Fibroblast of skin of abdomen (primary cell): ENCODE measurements at regions not wholly inside any gene's neighbourhood (a gene's known extent, or its start where the extent isn't known, plus 50 kb on each side); places are given as distances from the start of the nearest gene placed in this dataset.

Source experiments
- DNase-seq: peaks from one replicate; pipeline ENCODE4 v3.0.0-alpha.2; 2013

GRCh38 chr9:86682240-86682639 is 265.1 kb downstream of the GAS1 start:
- no peak for DNase-seq

DNA sequence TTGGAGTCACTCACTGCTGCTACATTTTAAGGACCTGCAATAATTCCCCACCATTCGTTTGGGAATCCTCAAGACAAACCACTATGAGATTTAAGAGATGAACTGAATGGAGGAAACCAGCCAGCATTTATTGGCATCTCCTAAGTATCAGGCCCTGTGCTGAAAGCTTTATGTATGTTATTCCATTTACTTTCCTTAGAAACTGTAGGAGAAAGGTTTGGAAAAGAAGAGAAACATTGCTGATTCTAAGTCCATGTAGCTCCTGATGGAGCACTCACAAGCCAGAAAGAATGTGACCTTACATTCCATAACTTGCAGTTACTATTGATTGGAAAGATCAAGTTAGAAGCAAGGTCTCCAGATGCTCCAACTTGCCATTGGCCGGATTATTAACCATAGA is 267.4 kb downstream of the GAS1 start:
- DNase-seq, result peak; percentile 19

DNA sequence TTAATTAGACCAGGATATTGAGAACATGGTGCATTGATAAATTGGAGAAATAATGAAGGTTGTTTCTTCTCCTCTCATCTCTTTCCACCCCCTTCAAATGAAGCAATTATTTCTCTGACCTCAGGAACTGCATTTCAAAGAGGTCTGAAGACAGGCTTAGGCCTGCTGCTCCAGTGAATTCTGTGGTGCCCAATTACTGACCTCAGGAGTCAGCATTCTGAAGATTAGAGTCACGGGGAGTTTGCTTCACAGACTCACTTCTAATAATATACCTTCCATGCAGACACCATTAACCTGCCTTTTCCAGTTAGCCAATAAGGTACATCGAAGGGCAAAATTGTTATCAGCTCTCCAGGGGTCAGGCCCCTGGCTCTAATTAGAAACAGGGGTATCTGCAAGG is 270.9 kb downstream of the GAS1 start:
- DNase-seq, result no peak

DNA sequence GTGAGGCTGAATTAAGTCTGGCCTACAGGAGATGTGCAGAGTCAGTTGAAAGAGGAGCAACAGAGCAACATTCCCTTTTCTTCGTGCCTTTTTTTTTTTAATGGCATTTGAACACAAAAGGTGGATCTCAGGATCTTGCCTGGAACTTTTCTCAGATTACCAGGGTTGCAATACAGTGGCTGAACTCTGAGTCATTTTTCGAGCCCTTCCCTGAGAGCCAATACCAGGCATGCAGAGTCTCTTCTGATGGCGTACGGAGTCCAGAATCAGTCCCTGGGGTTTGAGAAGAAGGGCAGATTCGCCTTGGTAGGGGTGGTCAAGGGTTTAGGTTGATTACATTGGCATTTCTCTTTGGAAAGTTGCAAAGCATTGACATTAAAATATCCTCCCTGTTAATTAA is 271.5 kb downstream of the GAS1 start:
- DNase-seq, result no peak

GRCh38 chr9:86674487-86674886 is 272.8 kb downstream of the GAS1 start:
- DNase-seq, result no peak

DNA sequence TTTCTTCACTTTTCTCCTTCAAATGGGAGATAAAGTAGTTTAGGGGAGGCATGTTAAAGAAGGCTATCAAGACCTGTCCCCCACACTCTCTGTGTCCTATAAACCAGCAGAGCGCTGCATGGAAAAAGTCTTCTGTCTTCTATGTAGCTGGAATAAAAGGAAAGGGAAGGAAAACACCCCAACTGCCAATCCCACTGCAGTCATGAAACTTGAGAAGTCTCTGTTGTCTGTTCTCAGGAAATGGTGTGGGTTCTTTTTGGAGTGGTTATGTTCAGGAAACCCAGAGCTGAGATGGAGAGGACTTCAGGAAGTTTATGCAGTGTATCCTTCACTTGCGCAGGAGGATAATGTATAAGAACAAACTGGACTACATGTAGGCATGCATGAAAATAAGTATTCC is 274.3 kb downstream of the GAS1 start:
- DNase-seq, result peak; percentile 22

DNA sequence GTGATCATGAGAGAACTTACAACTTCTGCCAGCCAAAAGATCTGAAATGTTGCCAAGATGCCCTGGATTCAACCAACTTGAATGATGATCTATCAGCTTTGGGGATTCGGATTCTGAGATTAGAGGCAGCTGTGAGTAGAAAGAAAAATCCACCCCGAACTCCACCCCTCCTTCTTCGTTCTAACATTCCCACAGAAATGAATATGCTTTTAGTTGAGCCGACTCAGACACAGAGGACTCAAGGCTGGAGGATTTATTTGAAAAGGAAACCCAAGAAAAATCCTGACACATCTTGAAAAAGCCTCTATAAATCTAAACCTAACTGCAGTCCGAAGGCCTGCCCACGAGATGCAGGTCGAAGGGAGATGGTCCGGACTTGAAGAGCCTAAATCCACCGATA is 275.0 kb downstream of the GAS1 start:
- peak; percentile 68 for DNase-seq

- no peak for DNase-seq
Measured at GRCh38 chr9:86671018-86671417, 276.3 kb downstream of the GAS1 start.

DNA sequence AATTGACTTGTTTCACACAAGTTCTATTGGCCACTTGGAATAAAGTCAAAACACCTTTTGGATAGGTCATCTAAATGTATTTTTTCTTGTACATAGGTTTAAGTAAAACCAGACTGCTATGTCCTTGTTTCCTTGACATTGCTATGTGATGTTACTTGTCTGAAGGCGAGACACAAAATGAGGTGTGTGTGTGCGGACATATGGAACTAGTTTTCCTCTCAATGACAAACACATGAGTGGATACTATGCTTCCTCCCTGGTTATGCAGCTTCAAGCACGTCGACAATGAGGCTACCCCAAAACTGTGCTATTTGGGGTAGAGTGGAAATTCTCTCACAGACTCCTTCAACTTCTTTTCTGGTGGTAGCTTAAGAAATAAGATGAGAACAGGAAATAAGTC is 276.8 kb downstream of the GAS1 start:
- DNase-seq, result peak; percentile 44

GRCh38 chr9:86670076-86670475 is 277.2 kb downstream of the GAS1 start:
- no peak for DNase-seq

- DNase-seq, result no peak
Measured at GRCh38 chr9:86669422-86669821, 277.9 kb downstream of the GAS1 start.

- no peak for DNase-seq
Measured at GRCh38 chr9:86668488-86668887, 278.8 kb downstream of the GAS1 start.

- DNase-seq, result peak; percentile 80
Measured at GRCh38 chr9:86667307-86667706, 280.0 kb downstream of the GAS1 start.

GRCh38 chr9:86665416-86665815 is 281.9 kb downstream of the GAS1 start:
- peak; percentile 64 for DNase-seq

DNA sequence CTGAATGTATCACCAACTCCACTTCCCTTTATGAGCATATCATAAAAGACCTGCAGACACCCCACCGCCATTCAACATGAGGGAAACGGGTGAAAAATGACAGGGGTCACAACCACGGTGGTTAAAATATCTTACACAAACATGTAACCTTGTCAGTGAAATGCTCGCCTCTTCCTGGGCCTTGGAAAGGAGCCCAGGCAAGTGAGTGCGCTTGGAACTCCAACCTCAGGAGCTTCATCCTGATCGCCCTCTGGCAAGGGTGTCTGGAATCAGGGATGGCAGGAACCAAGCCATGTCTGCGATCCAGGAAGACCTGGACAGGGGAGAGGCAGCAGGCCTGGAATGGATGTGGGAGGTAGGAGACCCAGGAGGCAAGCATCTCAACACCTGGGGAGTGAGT is 282.7 kb downstream of the GAS1 start:
- no peak for DNase-seq

DNA sequence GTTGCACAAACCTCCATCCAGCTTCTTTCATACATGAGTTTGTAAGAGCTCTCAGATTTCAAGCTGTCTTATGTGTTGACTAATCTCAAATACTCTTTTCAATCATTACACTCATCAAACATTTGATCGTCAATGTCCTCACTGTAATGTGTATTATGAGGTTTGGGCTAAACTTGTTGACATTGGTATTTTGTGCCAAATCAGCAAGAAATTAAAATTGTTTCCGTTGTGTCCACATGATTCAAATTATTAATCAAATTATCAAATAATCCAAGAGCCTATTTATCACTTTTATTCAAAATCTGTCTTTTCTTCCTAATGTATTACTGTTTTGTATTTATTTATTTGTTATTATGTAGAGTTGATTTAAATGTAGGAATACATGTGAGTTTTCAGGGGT is 283.4 kb downstream of the GAS1 start:
- DNase-seq, result no peak

GRCh38 chr9:86662890-86663468 is 284.3 kb downstream of the GAS1 start:
- no peak for DNase-seq

GRCh38 chr9:86660146-86660943 is 287.0 kb downstream of the GAS1 start:
- DNase-seq, result peak; percentile 94

- no peak for DNase-seq
Measured at GRCh38 chr9:86659413-86660046, 287.8 kb downstream of the GAS1 start.

- DNase-seq, result peak; percentile 62
Measured at GRCh38 chr9:86655147-86655546, 292.2 kb downstream of the GAS1 start.

DNA sequence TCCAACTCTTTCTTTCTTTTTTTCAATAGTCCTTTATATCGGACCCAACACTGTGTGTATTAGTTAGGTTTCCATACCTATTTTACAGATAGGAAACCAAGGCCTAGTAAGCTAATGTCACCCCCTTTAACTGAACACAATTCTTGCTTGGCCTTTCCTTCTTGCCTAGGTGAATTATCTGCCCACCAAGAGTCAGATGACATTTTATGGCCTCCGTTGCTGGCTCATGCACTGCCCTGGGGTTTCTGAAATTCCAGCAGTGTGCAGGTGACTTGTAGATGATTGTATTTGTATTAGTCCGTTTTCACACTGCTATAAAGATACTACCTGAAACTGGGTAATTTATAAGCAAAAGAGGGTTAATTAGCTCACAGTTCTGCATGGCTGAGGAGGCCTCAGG is 293.8 kb downstream of the GAS1 start:
- DNase-seq, result no peak

- peak; percentile 14 for DNase-seq
Measured at GRCh38 chr9:86652736-86653135, 294.6 kb downstream of the GAS1 start.

DNA sequence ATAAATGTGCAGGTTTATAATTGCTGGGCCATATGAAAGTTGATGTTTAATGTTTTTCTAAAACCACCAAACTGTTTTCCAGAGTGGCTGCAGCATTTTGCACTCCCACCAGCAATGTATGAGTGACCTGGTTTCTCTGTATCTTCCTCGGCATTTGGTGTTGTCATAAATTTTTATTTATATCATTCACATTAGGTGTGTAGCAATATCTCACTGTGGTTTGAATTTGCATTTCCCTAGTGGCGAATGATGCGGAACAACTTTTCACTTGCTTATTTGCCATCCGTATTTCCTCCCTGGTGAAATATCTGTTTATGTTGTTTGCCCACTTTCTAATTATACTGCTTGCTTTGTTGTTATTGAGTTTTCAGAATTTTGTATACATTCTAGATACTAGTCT is 295.7 kb upstream of the TUT7 start:
- no peak for DNase-seq

GRCh38 chr9:86648828-86649170 is 294.6 kb upstream of the TUT7 start:
- no peak for DNase-seq
